ENCODE measurements at regions not wholly inside any gene's neighbourhood (a gene's known extent, or its start where the extent isn't known, plus 50 kb on each side); places are given as distances from the start of the nearest gene placed in this dataset.

- Mint-ChIP-seq H3K36me3 (no peaks in the 10 kb centered on the region), H3K4me3 (no peak overlapping the region), H3K27ac (no peak overlapping the region), H3K4me1 (no peaks in the 10 kb centered on the region), H3K27me3 (ENCODE audit: low read depth in 2 of 2) (no peaks in the 10 kb centered on the region), H3K9me3 (peaks cover 22 to 32% of the 10 kb centered on the region in 2 donors)
- Histone ChIP-seq H3K27ac (ENCODE audit: low read length) (no peak overlapping the region), H3K27me3 (ENCODE audit: control insufficient read depth, insufficient read depth, low read length) (no peaks in the 10 kb centered on the region), H3K36me3 (ENCODE audit: control insufficient read depth, insufficient read depth, low read length) (no peaks in the 10 kb centered on the region), H3K4me3 (ENCODE audit: low read length) (no peak overlapping the region), H3K9me3 (ENCODE audit: control insufficient read depth, insufficient read depth, low read length) (peaks cover 7% of the 10 kb centered on the region), H3K4me1 (ENCODE audit: control insufficient read depth, insufficient read depth, low read length) (no peaks in the 10 kb centered on the region)
- TF ChIP-seq CTCF (IDR thresholded peaks at IDR 0.05) = no peak
- ATAC-seq = no peak
- DNase-seq = no peak
- intact Hi-C loops (cut with micrococcal nuclease) = no loop called here
These were observed 1471.8 kb upstream of the NUDT12 start for GRCh38 chr5:105034401-105034763.

GRCh38 chr5:105033637-105034400 is 1471.2 kb upstream of the NUDT12 start:
- Histone ChIP-seq H3K4me1 (ENCODE audit: control insufficient read depth, insufficient read depth, low read length) (no peaks in the 10 kb centered on the region), H3K36me3 (ENCODE audit: control insufficient read depth, insufficient read depth, low read length) (no peaks in the 10 kb centered on the region), H3K4me3 (ENCODE audit: low read length) (no peak overlapping the region), H3K27me3 (ENCODE audit: control insufficient read depth, insufficient read depth, low read length) (no peaks in the 10 kb centered on the region), H3K27ac (ENCODE audit: low read length) (no peak overlapping the region), H3K9me3 (ENCODE audit: control insufficient read depth, insufficient read depth, low read length) (peaks cover 7% of the 10 kb centered on the region)
- 80% methylated on average over 6 of the region's 6 CpGs for WGBS (ENCODE audit: insufficient coverage)
- intact Hi-C loops (cut with micrococcal nuclease) = no loop called here
- Mint-ChIP-seq H3K27ac (no peak overlapping the region), H3K9me3 (peaks cover 19 to 28% of the 10 kb centered on the region in 2 donors), H3K4me3 (no peak overlapping the region), H3K36me3 (no peaks in the 10 kb centered on the region), H3K4me1 (no peaks in the 10 kb centered on the region), H3K27me3 (ENCODE audit: low read depth in 2 of 2) (no peaks in the 10 kb centered on the region)
- TF ChIP-seq CTCF (IDR thresholded peaks at IDR 0.05) = no peak
- no peak for ATAC-seq
- no peak for DNase-seq

GRCh38 chr5:105032917-105033316 is 1470.3 kb upstream of the NUDT12 start:
- peaks cover 7% of the 10 kb centered on the region for H3K9me3 ChIP-seq (ENCODE audit: control insufficient read depth, insufficient read depth, low read length)
- TF ChIP-seq CTCF (IDR thresholded peaks at IDR 0.05) = no peak
- H3K27ac ChIP-seq (ENCODE audit: low read length) = no peak overlapping the region
- DNase-seq = no peak
- WGBS (ENCODE audit: insufficient coverage) = no CpG with 5 or more reads among the region's 4 CpGs
- H3K27me3 ChIP-seq (ENCODE audit: control insufficient read depth, insufficient read depth, low read length) = no peaks in the 10 kb centered on the region
- intact Hi-C loops (cut with micrococcal nuclease) = no loop called here
- H3K4me1 ChIP-seq (ENCODE audit: control insufficient read depth, insufficient read depth, low read length) = no peaks in the 10 kb centered on the region
- Mint-ChIP-seq H3K4me3 (no peak overlapping the region), H3K36me3 (no peaks in the 10 kb centered on the region), H3K4me1 (no peaks in the 10 kb centered on the region), H3K27me3 (ENCODE audit: low read depth in 2 of 2) (no peaks in the 10 kb centered on the region), H3K9me3 (peaks cover 17 to 24% of the 10 kb centered on the region in 2 donors), H3K27ac (no peak overlapping the region)
- no peak overlapping the region for H3K4me3 ChIP-seq (ENCODE audit: low read length)
- no peak for ATAC-seq
- no peaks in the 10 kb centered on the region for H3K36me3 ChIP-seq (ENCODE audit: control insufficient read depth, insufficient read depth, low read length)

GRCh38 chr5:105030153-105030552 is 1467.6 kb upstream of the NUDT12 start:
- Mint-ChIP-seq H3K27ac (no peak overlapping the region), H3K4me1 (no peaks in the 10 kb centered on the region), H3K4me3 (no peak overlapping the region), H3K9me3 (peaks cover 16 to 25% of the 10 kb centered on the region in 2 donors), H3K36me3 (peaks cover 3% of the 10 kb centered on the region), H3K27me3 (ENCODE audit: low read depth in 2 of 2) (no peaks in the 10 kb centered on the region)
- Histone ChIP-seq H3K4me1 (ENCODE audit: control insufficient read depth, insufficient read depth, low read length) (no peaks in the 10 kb centered on the region), H3K36me3 (ENCODE audit: control insufficient read depth, insufficient read depth, low read length) (no peaks in the 10 kb centered on the region), H3K4me3 (ENCODE audit: low read length) (no peak overlapping the region), H3K27me3 (ENCODE audit: control insufficient read depth, insufficient read depth, low read length) (no peaks in the 10 kb centered on the region), H3K9me3 (ENCODE audit: control insufficient read depth, insufficient read depth, low read length) (peaks cover 2% of the 10 kb centered on the region), H3K27ac (ENCODE audit: low read length) (no peak overlapping the region)
- ATAC-seq = no peak
- DNase-seq = no peak
- 76% methylated on average over 2 of the region's 2 CpGs for WGBS (ENCODE audit: insufficient coverage)
- intact Hi-C loops (cut with micrococcal nuclease) = no loop called here
- TF ChIP-seq CTCF (IDR thresholded peaks at IDR 0.05) = no peak

Measured in natural killer cell (primary cell).